NOMO-1 (cell line): ENCODE measurements at regions not wholly inside any gene's neighbourhood (a gene's known extent, or its start where the extent isn't known, plus 50 kb on each side); places are given as distances from the start of the nearest gene placed in this dataset.
A peak's percentile ranks its signal among the peaks of the same experiment; 100 is the strongest.

Experiments
- DNase-seq, 2 experiments: peaks; one replicate each; lab custom pipeline; 2025; ENCODE audit not compliant: unreplicated experiment in 2 of 2; lab: John Stamatoyannopoulos, UW

DNA sequence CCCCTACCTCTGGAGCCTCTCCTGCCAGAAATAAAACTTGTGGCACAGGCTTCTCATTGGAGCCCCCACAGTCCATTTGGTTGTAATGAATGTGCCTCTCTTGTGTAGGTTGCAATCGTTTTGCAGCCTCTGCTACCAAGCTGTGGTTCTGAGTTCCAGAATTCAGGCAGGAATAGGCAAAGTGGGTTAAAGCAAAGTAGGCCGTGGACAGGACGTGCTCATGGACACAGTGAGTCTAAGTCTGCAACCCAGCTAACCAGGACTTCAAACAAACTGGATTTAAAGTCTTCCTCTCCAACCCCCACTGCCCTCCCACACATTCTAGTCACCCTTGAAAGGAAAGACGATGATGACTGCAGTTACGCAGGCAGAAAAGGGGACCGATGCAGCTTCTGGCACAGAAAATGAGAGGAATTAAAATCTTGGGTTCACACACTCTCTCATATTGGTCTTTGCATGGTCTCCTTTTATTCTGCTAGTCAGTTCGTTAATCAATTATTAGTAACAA is 260.0 kb downstream of the PIK3R1 start:
- DNase-seq: no peak

DNA sequence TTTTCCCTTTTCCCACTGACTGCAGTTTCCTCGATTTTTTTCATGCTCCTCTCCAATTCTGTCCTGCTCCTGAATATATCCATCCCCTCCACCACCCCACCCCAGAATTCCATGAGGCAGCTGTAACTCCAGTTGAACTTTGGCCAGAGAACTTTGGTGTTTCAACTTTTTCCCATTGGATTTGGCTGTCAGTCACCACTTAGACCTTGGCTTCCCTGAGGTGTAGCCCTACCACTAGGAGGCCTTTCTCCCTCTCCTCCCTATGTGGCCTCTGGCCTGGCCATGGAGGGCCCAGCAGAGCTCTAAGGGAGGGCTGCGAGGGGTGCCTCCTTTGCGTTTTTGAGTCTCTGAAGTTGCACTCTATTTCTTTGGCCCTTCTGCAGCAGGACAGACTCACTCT is 261.3 kb downstream of the PIK3R1 start:
- DNase-seq: no peak

DNA sequence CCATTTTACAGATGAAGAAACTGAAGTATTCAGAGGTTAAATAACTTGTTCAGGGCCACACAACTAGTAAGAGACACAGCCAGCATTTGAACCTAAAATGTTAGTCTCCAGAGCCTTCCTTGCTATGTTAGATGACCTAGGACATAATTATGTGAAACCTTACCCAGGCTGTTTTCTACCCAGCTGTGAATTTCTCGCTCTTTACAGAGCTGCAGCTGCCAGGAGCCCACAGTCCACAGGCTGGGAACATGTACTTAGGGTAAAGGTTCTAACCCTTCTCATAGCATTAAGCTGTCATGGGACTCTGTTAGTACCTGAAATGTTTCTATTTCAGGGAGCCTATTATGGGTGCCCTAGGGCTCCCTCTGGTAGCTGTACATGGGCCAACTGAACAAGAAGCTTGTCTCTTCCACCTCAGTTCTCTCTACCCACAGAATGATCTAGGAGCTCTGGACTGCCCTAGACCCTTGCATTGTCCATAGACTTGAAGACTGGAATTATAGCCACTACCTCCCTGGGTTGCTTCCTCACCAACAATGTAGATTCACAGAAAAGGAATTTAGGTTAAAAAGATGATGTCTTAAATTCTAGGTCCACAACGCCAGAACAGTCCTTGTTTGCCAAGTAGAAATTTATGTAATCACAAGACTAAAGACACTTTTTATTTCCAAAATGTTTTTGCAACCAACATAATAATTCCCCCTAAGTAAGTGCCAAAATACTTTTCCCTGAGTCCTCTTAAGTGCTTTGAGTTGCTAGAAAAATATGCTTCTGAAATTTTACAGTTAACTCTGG is 262.9 kb downstream of the PIK3R1 start:
- DNase-seq: no peak

DNA sequence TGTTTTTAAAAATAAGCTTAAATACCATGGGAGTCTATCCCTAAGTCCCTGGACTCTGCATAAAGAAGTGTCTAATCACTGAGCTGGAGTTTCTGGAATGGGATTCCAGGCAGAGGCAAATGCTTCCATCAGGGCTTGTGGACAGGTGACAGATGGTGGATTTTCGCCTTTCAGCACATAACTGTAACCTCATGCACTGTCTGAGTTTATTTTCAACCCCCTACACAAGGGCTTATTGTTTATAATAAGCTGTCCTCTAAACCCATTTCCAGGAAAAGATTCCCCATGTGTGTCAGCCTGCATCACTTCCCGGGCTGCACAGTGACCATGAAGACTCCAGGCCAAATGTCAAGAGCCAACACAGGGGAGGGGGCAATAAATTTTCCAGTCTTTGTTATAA is 264.0 kb downstream of the PIK3R1 start:
- DNase-seq: no peak

DNA sequence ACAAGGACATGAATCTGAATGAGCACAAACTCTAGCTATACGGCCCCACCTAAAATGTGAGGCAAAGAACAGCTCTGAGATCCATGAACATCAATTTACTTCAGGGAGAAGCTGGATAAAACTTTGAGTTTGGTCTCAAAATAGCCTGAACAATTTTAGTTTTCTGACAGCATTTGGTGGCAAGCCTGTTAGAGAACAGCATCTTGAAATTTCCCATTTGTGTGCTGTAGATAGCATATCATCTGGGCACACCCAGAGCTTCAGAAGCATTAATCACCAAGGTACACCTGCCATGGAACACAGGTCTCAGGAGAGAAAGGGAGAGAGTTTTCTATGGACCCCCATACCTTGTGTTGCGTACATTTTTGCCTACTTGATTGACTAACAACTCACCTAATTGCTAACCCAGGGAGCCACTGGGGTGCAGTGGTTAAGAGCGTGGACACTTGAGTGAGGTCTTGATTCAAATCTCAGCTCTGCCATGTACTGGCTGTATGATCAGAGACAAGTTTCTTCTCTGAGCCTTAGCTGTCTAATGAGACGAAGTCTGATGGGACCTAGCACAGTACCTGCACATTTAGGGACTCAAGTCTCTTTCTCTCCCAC is 264.9 kb downstream of the PIK3R1 start:
- no peak for DNase-seq

DNA sequence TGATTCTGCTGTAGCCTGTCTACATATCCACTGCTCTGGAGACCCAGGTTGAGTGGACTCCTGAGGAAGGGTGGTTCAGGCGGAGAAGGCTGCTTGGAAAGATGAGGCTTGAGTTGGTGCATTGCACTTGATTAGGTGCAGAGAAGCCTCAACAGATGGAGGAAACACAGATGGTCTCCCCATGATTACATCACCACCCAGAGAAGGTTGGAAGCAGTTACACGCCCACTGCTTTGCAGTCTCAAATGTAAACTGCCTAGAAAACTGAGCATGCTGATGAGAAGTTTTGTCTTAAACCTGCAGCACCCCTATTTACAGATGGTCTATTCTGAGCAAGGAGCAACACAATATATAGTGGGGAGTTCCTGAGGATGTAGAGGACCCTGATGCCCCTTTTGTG is 266.6 kb downstream of the PIK3R1 start:
- DNase-seq: no peak

DNA sequence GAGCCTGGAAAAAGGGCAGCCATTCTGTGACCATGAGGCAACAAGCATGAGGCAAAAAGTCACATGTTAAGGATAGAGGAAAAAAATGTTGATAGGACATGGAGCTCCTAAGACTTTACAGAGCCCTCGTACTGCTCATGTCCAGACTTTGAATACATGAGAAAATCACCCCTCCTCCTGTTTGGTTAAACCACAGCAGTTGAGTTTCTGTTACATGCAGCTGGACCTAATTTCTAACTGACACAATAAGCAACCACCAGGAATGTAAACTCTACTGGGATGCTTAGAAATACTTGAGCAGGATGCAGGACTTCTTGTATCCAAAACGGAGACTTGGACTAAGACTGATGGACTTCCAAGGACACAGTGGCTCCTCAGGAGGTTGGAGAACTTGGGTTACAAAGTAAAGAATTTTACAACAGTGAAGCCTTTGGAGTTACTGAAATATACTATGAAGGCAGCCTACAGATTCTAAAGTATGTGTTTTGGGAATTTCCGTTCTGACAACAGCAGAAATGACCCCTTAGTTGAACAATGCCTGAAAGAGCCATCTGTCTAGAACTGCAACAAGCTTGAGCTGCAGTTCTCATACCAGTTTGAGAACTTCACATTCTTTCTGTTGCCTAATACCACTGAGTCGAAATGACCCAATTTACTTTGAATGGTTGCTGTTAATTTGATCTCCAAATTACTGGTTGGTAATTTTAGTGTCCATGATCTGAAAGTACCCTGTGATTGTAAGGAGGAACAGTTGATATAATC is 268.9 kb downstream of the PIK3R1 start:
- no peak for DNase-seq

DNA sequence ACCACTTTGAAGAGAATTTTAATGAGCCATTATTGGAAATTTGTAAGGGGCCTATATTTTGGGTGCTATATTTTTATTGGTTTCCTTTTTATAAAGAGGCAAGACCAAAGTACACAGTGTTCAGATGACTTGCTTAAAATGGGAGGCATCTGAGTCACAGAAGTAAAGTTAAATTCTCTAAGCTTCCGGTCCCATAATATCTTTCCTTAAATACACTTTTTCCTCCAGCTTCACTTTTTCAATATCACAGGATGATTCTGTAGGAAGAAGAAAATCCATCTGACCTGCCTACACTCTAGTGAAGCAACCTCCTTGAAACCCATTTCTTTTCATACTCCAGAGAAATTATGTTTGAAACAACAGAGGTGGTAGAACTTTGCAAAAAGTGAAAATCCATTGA is 274.0 kb downstream of the PIK3R1 start:
- no peak for DNase-seq

DNA sequence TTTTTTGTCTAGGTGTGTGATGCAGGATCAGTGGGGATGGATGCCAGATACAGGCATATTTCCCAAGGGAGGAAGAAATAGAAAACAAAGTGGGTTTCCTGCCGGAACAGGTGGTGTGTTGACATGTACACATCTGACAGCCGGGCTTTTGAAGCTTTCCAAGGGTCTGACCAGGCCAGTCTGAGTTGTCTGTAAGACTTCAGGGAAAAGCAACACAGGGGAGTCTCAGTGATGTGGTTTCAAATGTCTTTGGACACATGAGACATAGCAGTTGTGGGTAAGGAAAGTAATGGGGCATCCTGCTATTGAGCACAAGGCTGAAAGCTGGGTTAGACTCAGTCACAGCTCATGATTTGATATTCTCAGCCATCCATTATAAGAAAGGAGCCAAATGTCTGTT is 274.9 kb downstream of the PIK3R1 start:
- no peak for DNase-seq

DNA sequence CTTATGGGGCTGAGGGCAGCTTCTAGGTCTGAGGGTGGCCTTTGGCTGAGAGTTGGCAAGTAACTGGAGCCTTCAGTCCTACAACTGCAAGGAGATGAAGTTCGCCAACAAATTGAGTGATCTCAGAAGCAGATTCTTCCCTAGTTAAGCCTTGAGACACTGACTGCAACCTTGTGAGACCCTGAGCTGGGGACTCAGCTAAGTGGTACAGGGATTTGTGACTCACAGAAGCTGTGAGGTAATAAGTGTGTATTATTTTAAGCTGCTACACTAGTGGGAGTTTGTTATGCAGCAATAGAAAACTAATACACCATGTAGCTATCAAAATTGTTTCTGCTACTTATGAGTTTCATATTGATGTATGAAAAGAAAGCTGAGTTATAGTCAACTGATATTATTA is 279.2 kb downstream of the PIK3R1 start:
- no peak for DNase-seq

DNA sequence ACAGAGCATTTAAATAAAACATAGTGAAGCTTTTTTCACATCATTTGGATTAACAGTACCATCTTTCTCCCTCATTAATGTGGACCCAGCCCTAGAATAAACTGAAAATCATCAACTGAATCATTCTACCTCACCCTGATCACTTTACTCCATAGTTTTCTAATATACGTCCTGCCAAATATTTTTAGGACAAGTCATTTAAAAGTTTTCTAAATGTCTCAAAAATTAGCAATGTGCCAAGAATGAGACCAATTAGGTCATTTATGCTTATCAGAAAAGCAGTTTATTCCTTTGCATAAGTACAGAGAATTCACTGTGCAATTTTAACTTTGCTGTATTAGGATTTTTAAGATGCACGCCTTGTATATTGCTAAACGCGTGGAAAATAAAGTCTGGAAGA is 284.4 kb downstream of the PIK3R1 start:
- no peak for DNase-seq

DNA sequence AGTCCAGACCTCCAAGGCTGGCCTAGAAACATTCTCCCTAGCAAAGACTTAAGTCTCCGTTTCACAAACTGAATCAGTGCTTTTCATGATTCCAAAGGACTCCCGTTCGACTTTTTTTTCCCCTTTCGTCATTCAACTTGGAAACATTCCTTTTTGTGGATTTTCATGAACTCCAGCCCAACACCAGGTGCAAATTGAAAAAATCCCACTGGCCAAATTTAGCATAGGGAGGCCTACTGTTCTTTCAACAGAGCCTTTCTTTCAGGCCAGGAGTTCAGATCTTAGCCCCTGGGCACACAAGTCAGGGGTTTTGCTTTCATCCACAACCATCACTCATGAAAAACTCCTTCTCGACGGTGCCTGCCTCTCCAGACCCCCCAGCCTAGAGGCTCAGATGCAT is 285.3 kb downstream of the PIK3R1 start:
- no peak for DNase-seq

DNA sequence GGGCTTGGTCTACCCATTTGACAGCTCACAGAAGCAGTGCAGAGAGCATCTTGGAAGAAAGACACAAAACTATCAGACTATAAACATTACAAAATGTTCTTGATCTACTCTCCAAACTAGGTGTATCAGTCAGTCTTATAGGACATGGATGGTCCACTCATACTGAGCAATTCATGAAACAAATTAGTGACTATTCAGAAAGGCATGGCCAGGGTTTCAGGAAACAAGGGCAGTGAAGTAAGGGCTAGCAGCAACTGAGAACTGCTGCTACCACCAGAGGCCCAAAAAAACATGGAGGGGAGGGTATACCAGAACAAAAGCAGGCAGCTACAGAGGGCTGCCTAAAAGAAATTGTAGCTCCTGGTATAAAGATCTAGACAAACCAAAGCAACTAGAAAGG is 287.0 kb downstream of the PIK3R1 start:
- DNase-seq: no peak

DNA sequence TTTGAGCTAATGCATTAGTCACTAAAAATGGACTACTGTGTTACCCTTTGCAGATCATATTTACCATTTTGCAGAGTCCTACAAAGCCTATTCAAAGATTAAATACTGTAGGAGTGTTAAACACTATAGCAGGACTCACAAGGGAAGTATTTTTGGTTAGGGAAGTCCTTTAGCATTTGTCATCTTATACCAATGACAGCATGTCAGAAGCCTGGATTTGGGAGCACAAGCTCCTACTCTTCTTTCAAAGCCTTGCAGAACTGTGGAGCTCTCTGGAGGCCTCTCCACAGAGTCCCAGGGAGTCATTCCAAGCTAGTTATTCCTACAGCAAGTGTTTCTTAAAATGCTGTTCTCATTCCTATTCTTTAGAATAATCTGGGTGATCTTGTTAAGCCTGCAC is 288.8 kb downstream of the PIK3R1 start:
- no peak for DNase-seq

DNA sequence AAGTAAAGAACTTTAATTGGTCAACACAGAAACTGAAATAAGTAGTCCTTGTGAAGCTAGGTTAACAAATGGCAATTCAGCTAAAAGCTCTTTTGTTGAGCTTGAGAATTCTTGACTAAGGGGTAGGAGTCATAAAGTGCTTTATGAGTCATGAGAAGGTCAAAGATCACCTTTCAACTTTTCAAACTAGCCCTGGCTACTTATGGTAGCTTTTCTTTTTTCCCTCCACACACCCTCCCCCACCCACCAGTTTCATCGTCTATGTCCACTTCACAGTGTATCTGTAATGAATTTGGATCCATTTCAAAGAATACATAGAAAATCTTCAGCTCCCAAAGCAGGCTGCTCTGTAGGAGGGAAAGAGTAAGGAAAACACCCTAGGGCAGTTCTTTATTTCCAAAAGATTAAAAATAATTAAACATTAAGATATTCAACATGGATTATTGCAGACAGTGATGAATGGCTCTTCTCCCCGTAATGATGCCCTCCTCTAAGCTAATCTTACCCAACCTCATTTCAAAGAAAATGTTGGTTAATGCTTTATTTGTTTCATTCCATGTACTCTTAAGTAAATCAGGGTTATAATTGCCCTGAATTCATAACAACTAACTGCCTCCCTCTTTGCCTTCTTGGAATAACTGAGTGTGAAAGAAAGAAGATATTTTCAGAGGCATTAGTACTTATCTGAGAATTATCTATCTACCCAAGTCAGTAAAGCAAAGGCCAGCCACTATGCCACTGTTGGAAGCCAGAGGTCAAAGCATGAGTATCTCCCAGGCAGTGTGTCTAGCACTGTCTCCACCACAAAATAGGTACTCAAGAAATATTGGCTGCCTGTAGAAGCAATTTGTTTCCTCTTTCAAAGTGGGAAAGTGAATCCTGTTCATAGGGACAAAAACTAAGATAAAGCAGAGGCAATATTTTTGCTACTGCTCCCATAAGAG is 290.6 kb downstream of the PIK3R1 start:
- DNase-seq: no peak

DNA sequence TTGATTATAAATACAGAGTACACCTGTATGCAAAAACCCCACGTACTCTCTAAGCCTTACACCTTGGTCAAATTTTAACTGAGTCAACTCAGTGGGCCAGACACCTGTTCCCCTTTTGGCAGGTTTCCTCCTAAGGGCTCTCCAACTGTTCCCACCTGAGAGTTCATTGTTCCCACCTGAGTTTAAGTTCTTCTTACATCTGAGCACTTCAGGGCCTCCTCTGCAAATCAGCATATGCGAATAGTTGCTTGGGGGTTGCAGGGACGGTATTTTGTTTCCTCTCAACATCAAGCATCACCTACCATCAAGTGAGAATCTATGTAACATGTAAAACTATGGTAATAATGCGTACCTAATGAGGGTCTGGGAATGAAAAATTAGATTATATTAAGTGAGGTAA is 300.0 kb downstream of the PIK3R1 start:
- no peak for DNase-seq

DNA sequence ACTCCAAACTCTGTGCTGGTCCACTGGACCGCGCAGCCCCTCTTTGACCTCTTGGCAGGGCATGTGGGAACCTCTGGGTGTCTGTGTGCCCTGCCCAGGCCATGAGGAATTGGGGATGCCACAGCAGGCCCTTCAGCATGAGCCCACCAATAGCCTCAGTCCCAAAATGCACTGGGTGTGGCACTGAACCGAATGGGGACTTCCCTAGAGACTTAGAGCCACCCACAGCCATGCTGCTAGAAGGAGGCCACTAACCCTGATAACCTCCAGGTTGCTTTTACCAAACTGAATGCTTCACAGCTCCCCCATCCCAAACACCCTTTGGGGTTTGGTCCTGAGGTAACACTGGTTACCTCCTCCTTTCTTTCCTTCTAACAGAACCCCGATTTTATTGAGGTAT is 302.7 kb downstream of the PIK3R1 start:
- no peak for DNase-seq

DNA sequence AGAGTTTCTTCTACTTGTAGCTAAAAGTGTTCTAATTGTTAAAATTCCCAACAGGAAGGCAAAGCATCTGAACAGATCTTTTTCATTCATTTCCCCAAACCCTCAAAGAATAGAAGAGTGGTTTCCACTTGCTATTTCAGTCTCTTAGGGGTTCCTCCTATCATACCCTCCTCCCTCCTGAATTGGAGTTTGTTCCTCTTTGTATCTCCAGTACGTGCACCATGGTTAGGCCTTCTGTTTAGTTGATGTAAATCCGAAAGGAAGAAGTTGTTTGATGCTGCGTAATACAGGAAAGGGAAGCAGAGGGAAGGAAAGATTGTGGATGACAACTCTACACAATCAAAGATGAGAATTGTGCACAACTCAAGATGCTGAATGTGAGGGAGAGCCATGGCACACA is 303.6 kb downstream of the PIK3R1 start:
- DNase-seq: peak; percentile 20 to 70

DNA sequence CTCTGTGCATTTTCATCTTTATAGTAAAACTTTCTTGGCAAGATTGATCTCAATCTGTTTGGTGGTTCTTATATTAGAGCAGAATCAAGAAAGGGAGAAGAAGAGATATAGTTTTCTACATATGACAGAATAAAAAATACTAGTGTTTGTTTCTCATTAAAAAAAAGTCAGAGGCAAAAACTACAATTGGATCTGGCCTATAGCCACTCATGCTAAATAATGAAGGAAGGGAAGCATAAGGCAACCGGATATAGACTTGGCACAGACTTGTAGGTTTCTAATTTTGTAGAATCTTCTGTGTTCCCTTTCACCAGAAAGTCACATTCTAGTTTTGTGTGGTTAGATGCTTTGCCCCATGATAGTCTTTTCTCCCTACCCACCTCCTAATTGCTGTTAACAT is 306.2 kb downstream of the PIK3R1 start:
- no peak for DNase-seq

DNA sequence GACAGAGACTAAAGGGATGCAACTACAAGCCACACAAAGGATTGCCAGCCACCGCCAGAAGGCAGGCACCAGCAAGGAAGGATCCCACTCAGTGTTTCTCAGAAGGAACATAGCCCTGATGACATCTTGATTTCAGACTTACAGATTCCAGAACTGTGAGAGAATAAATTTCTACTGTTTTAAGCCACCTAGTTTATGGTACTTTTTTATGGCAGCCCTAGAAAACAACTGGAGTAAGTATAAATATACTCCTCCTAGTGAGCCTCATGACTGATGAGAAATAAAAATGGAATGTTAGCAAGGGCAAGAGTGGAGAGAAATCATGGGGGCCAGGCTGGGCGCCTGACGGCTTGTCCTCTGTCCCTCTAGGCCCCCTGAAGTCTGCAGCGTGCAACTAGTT is 307.3 kb downstream of the PIK3R1 start:
- DNase-seq: no peak

DNA sequence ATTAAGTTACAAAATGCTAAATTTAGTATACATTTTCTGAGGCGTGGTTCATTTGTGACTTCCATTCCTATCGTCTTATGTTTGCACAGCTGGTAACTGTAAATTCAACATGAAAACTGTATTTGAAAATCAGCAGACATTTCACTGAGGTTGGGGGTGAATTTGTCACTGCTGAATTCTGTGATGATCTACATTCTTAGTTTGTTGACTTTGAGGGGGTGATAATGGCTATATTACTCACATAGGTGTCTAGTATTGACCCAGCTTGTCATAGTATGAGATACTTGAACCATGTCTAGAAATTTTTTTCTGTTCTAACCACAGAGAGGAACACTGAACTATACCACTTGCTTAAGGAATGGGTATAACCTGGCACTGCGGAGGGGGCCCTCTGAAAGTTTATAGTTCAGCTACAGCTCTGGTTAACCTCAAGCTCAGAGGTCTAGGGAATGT is 313.3 kb downstream of the PIK3R1 start:
- no peak for DNase-seq
